Pancreas (tissue), 10 donors: ENCODE measurements at regions not wholly inside any gene's neighbourhood (a gene's known extent, or its start where the extent isn't known, plus 50 kb on each side); places are given as distances from the start of the nearest gene placed in this dataset.
"Not testable (repeated sequence)": the region's sequence is repeated elsewhere in the genome, so short reads cannot be mapped to it uniquely, and the experiment has no call there.

ENCODE experiments used
- ATAC-seq, 4 donors: fragments of 200-7000 bp; cut with Tn5 transposase; one replicate each; pipeline versions ENCODE4 v1.8.0 to v1.9.1; 2020; ENCODE audit warnings: mild to moderate bottlenecking in 4 of 4, moderate library complexity in 4 of 4
- DNase-seq, 6 donors: peaks; one replicate each; pipeline ENCODE4 v3.0.0-alpha.2; 2020
- FAIRE-seq: peaks from 2 replicates; lab custom pipeline; 2012; peaks lifted over from hg19 to GRCh38; lab: Jason Lieb, UNC
- H3K27ac ChIP-seq, 4 donors: fragments of 200-600 bp; sonication (generic); 1 replicate in 3 of 4; 2 replicates in 1 of 4; pipeline versions ENCODE4 v1.5.0 to v1.8.0; 2020
- H3K27me3 ChIP-seq, 4 donors: fragments of 200-600 bp; one replicate each; pipeline ENCODE4 v1.8.0; 2021
- H3K36me3 ChIP-seq, 3 donors: fragments of 200-600 bp; sonication (generic) in 1 of 3; one replicate each; pipeline versions ENCODE4 v1.5.0 to v1.8.0; 2020 to 2021
- H3K4me1 ChIP-seq, 3 donors: fragments of 200-600 bp; one replicate each; pipeline ENCODE4 v1.8.0; 2021
- H3K4me3 ChIP-seq, 4 donors: fragments of 200-600 bp; sonication (generic) in 2 of 4; one replicate each; pipeline versions ENCODE4 v1.5.0 to v1.8.0; 2020 to 2021
- H3K9me3 ChIP-seq, 4 donors: fragments of 200-600 bp; one replicate each; pipeline ENCODE4 v1.8.0; 2021
- WGBS, 2 donors: extraction: QIAGEN DNeasy Blood & Tissue Kit; methylation state at CpG; one replicate each; pipeline ENCODE4 v1.1.7; 2013; 5-methylcytosine and 5-hydroxymethylcytosine counted together
- intact Hi-C, 3 donors: fragments of 100-400 bp; cut with DNase I; formaldehyde crosslinking; loops; one replicate each; pipeline versions ENCODE4 v1.11.1 to v1.14.2; 2022
- TF ChIP-seq, protein P1 (sequence below), 4 donors: fragments of 200-600 bp; sonication (generic) in 3 of 4; IDR thresholded peaks; one replicate each; pipeline versions ENCODE4 v1.5.0 to v1.8.0; 2021; ENCODE audit warnings: antibody characterized with exemption in 4 of 4
- donor health status: healthy with polysubstance abuse.
- donor health status: DM: no; HTN: no; CAD: no; lungs with moderate emphysema.
- donor health status: DM: no; HTN: no; CAD: no.
- donor health status: control.
- donor health status: control.
- donor health status: Bipolar disorder and iron deficiency.
- donor health status: DM: yes; HTN: yes; CAD: no.
- donor health status: DM: no; HTN: no; CAD: no.
- donor health status: DM: no; HTN: no; CAD: no.
- donor health status: DM: yes; HTN: yes; CAD: no.

- DNase-seq, H3K4me3 ChIP-seq, H3K27ac ChIP-seq, H3K9me3 ChIP-seq, intact Hi-C loops, H3K27me3 ChIP-seq, H3K4me1 ChIP-seq, H3K36me3 ChIP-seq, FAIRE-seq: not testable (repeated sequence)
- 50 to 51% methylated on average over 6 of the region's 6 CpGs for whole genome bisulfite sequencing, 2 donors
- peak in 2 of 4 donors; percentile 11 to 34 for ATAC-seq
Measured at GRCh38 chr9:63822615-63823374, 1462.2 kb downstream of the FOXD4L5 start.

- H3K36me3 ChIP-seq, H3K4me3 ChIP-seq, ATAC-seq, DNase-seq, H3K4me1 ChIP-seq, H3K27me3 ChIP-seq, intact Hi-C loops, FAIRE-seq, H3K27ac ChIP-seq, H3K9me3 ChIP-seq: not testable (repeated sequence)
- 49 to 54% methylated on average over 10 of the region's 10 CpGs for WGBS, 2 donors
Measured at GRCh38 chr9:63821293-63821692, 1463.7 kb downstream of the FOXD4L5 start.

DNA sequence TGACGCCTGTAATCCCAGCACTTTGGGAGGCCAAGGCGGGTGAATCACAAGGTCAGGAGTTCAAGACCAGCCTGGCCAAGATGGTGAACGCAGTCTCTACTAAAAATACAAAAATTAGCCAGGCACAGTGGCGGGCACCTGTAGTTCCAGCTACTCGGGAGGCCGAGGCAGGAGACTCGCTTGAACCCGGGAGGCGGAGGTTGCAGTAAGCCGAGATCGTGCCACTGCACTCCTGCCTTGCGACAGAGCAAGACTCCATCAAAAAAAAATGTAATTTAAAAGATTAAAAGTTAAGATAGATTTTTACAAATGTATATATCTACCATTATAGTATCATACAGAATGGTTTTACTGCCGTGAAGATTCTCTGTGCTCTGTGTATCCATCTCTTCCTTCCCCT is 1464.1 kb downstream of the FOXD4L5 start:
- H3K9me3 ChIP-seq, DNase-seq, ATAC-seq, FAIRE-seq, H3K27me3 ChIP-seq, H3K36me3 ChIP-seq, intact Hi-C loops, H3K27ac ChIP-seq, H3K4me3 ChIP-seq, H3K4me1 ChIP-seq: not testable (repeated sequence)
- WGBS, 2 donors = 64 to 65% methylated on average over 13 of the region's 13 CpGs

DNA sequence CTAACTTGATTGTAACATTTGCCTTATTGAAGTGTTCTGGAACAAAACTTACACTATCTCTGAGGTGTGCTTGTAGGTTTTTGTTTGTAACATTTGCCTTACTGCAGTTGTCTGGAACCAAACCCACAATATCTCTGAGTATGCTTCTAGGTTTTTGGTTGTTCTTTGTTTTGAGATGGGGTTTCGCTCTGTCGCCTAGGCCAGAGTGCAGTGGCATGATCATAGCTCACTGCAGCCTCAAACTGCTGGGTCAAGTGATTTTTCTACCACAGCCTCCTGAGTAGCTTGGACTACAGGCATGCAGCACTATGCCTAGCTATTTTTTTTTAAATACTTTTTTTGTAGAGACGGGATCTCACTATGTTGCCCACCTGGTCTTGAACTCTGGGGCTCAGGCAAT is 1464.6 kb downstream of the FOXD4L5 start:
- FAIRE-seq, ATAC-seq, H3K9me3 ChIP-seq, H3K27me3 ChIP-seq, H3K4me3 ChIP-seq, H3K27ac ChIP-seq, intact Hi-C loops, DNase-seq, H3K4me1 ChIP-seq, H3K36me3 ChIP-seq: not testable (repeated sequence)
- 74 to 80% methylated on average over 3 of the region's 3 CpGs for WGBS, 2 donors

DNA sequence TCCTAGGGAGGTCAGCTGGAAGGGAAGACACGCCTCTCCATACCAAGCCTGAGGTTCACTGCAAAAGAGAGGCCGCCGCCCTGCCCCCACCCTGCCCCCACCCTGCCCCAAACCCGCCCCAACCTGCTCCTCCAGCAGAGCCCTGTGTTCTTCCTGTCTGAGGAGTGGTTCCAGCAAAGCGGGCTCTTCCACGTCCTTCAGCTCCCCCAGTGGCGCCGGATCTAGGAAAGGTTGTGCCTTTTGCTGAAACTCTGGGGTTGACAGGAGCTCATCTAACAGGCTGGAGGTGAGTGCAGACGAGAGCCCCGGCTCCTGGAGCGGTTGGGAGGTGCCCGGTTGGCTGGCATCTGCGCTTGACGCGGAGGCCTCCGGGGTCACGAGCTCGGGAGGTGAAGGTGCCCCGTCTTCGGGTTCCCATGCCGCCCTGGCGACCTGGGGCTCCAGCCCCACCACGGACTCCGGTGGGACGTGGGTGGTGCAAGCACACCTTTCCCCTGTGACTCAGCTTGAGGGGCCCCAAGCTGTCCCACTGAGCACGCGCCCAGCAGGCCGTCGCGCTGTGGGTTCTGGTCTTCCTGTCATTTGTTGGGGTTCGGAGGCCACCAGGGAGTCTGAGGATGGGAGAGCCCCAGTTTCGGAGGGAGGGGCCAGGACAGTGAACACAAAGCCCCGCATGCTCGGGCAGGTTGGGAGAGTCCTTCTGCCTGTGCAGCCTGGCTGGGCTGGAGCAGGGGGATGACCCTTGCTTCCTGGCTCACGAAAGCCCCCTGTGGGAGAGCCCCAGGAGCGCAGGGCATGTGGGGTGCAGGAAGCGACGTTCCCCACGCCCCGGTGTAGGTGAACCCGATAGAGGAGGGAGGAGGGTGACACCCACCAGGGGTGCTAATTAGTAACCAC is 1467.1 kb downstream of the FOXD4L5 start:
- ATAC-seq (peak; percentile 31 to 59 (median 41)), FAIRE-seq (no peak)
- 25 to 31% methylated on average over 41 of the region's 41 CpGs for WGBS, 2 donors

DNA sequence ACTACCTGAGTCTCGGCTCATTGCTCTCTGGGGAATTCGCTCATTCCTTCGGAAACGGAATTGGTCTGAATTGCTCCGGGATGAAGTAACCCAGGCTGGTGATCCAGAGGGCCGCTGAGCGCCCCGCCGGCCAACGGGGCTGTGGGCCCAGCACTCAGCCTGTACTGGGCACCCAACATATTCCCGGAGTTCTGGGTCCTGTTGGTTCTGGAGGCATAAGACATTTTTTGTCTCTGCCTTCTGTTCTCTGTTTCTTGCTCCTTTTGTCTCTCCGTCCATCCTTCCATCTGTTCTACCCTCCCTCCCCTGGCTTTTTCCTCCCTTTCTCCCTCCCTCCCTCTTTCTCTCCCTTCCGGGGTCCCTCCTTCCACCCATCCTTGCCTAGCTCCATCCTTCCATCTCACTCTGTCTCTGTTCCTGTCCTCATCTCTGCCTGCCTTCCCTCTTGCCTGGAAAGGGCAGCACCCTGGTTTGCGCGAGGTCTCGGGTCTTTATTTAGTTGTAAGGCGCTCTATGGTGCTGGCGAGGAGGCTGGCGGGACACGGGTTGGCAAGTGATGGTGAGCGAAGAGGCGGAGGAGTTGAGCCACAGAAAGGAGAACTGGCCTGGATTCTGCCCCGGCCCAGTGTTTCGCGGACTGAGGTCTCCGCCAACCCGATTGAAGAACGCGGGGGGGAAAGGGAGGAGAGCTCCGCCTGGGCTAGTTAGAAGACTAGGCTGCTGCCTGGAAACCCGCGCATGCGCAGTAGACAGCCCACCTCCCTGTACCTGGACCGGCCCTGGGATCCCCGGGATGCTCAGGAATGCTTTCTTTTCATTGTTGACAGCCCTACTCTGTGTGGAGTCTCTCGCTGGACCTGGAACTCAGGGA is 1468.0 kb downstream of the FOXD4L5 start:
- 19 to 20% methylated on average over 36 of the region's 36 CpGs for WGBS, 2 donors
- no peaks in the 10 kb centered on the region for H3K9me3 ChIP-seq
- H3K4me3 ChIP-seq = peak overlapping the region in 1 of 4 donors; percentile 22
- no peak overlapping the region for H3K27ac ChIP-seq
- H3K36me3 ChIP-seq = no peaks in the 10 kb centered on the region
- FAIRE-seq (no peak), ATAC-seq (peak; percentile 86 to 95 (median 93)), DNase-seq (peak; percentile 62 to 97 (median 82))
- H3K27me3 ChIP-seq = no peaks in the 10 kb centered on the region
- TF ChIP-seq, protein P1, sequence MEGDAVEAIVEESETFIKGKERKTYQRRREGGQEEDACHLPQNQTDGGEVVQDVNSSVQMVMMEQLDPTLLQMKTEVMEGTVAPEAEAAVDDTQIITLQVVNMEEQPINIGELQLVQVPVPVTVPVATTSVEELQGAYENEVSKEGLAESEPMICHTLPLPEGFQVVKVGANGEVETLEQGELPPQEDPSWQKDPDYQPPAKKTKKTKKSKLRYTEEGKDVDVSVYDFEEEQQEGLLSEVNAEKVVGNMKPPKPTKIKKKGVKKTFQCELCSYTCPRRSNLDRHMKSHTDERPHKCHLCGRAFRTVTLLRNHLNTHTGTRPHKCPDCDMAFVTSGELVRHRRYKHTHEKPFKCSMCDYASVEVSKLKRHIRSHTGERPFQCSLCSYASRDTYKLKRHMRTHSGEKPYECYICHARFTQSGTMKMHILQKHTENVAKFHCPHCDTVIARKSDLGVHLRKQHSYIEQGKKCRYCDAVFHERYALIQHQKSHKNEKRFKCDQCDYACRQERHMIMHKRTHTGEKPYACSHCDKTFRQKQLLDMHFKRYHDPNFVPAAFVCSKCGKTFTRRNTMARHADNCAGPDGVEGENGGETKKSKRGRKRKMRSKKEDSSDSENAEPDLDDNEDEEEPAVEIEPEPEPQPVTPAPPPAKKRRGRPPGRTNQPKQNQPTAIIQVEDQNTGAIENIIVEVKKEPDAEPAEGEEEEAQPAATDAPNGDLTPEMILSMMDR (IDR thresholded peaks at IDR 0.05) = no peak
- H3K4me1 ChIP-seq = no peaks in the 10 kb centered on the region
- intact Hi-C loops = no loop called here

More for the DNA sequence above, 1467.1 kb downstream of the FOXD4L5 start:
- H3K36me3 ChIP-seq = no peaks in the 10 kb centered on the region
- peak in 5 of 6 donors; percentile 49 to 95 (median 64) for DNase-seq
- H3K9me3 ChIP-seq = no peaks in the 10 kb centered on the region
- intact Hi-C loops = no loop called here
- peak overlapping the region in 1 of 4 donors; percentile 2 for H3K4me3 ChIP-seq
- no peak overlapping the region for H3K27ac ChIP-seq
- no peaks in the 10 kb centered on the region for H3K27me3 ChIP-seq
- no peaks in the 10 kb centered on the region for H3K4me1 ChIP-seq
- TF ChIP-seq, protein P1 (IDR thresholded peaks at IDR 0.05) = no peak

DNA sequence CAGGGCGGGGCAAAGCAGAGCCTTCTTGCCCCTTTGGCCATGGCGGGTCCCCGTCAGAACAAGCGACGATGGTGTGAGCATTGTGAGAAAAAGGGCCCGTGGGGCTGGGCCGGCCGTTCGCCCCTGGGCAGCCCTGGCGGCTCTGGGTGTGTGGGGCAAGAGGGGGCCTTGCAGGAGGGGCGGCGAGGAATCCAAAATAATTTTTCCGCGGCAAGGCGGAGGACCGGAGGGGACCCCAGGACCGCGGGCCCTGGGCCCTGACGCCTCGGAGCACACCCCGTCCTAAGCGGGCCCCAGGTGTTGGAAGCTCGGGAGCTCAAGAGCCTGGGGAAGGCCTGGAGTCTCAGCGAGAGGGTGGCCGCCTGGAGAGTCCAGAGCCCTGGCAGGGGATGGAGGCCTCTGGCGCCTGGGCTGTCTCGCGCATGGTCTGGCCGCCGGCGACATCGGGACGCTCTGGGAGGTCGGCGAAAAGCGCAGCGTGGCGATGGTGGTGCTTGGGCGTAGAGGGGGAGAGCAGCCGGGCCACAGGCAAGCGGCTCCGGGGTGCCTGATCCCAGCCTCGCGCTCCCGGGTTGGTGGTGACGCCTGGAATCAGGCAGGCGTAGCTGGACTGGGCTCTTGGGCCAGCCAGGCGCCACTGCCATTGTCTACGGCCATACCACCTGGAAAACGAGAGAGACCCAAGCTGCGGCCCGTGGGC is 1469.9 kb downstream of the FOXD4L5 start:
- H3K9me3 ChIP-seq, H3K36me3 ChIP-seq, intact Hi-C loops, H3K4me3 ChIP-seq, FAIRE-seq, ATAC-seq, H3K27ac ChIP-seq, H3K27me3 ChIP-seq, H3K4me1 ChIP-seq: not testable (repeated sequence)
- 39 to 54% methylated on average over 44 to 52 of the region's 52 CpGs for WGBS, 2 donors
- peak in 1 of 6 donors; percentile 67 for DNase-seq

DNA sequence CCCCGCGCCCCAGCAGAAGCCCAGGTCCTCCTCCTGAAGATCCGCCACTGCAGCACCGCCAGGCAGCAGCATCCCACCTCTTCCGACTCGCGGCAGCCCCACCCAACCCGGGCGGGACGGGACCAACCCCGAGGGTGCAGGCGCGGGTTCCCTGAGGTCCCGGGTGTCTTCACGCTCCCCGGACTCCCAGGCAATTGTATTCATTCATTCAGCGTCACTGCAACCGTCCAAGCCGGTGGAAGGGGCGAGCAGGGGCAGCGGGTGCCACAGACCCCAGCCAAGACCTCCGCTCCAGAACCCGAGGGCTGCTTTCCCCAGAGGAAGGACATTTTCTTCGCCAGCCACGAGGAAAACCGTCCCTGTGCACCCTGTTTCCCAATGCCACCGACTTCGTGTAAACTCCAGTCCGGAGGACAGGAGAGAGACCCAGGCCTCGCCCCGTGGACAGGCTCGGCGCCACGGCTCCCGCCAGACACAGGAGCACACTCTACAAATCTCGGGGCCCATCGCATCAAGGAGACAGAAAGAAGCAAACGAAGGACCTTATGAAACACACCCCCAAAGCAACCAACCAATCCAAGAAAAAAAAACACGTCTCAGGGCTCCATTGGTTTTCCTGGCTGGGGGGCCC is 1471.5 kb downstream of the FOXD4L5 start:
- H3K36me3 ChIP-seq, H3K9me3 ChIP-seq, ATAC-seq, FAIRE-seq, H3K27ac ChIP-seq, H3K4me1 ChIP-seq, H3K27me3 ChIP-seq, intact Hi-C loops: not testable (repeated sequence)
- peak in 1 of 6 donors; percentile 70 for DNase-seq
- peak overlapping the region in 1 of 4 donors; percentile 17 for H3K4me3 ChIP-seq
- 34 to 43% methylated on average over 39 of the region's 39 CpGs for WGBS, 2 donors
